ENCODE measurements at regions not wholly inside any gene's neighbourhood (a gene's known extent, or its start where the extent isn't known, plus 50 kb on each side); places are given as distances from the start of the nearest gene placed in this dataset.
"Not testable (repeated sequence)": the region's sequence is repeated elsewhere in the genome, so short reads cannot be mapped to it uniquely, and the experiment has no call there.

GRCh38 chr3:177909530-177909929 is 626.7 kb upstream of the KCNMB2 start:
- H3K4me1 ChIP-seq (ENCODE audit: control insufficient read depth in 1 of 2, extremely low read depth in 1 of 2, insufficient read depth in 2 of 2, low read length in 2 of 2); H3K4me1 Mint-ChIP-seq; H3K36me3 Mint-ChIP-seq; H3K27me3 Mint-ChIP-seq; DNase-seq; H3K9me3 ChIP-seq; H3K27ac ChIP-seq (ENCODE audit: low read length); H3K27ac Mint-ChIP-seq; H3K36me3 ChIP-seq (ENCODE audit: control insufficient read depth in 2 of 2, extremely low read depth in 1 of 2, insufficient read depth in 1 of 2, low read length in 1 of 2); H3K4me3 ChIP-seq (ENCODE audit: control insufficient read depth in 1 of 2, extremely low read depth in 1 of 2, low read length in 1 of 2); H3K9me3 Mint-ChIP-seq; H3K27me3 ChIP-seq (replicated peaks in 1 of 2; ENCODE audit: control insufficient read depth in 2 of 2, extremely low read depth in 1 of 2, insufficient read depth in 2 of 2, low read length in 1 of 2); POLR2A ChIA-PET; H3K4me3 Mint-ChIP-seq; CTCF ChIA-PET; ATAC-seq (replicated peaks in 1 of 4): not testable (repeated sequence)
- 100% methylated on average over 1 of the region's 6 CpGs for WGBS (ENCODE audit: insufficient coverage)

DNA sequence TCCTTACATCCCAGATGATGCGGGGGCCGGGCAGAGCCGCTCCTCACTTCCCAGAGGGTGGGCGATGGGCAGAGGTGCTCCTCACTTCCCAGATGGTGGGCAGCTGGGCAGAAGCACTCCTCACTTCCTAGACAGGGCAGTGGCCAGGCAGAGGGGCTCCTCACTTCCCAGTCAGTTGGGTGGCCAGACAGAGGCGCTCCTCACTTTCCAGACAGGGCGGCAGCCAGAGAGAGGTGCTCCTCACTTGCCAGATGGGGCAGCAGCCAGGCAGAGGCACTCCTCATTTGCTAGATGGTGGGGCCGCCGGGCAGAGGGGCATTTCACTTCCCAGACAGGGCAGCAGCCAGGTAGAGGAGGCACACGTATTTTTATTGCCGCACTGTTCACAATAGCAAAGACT is 622.0 kb upstream of the KCNMB2 start:
- ChIA-PET CTCF (no interaction called here), POLR2A (no interaction called here)
- H3K9me3 ChIP-seq, result no peaks in the 10 kb centered on the region
- H3K4me1 ChIP-seq (ENCODE audit: control insufficient read depth in 1 of 2, extremely low read depth in 1 of 2, insufficient read depth in 2 of 2, low read length in 2 of 2), result no peaks in the 10 kb centered on the region
- DNase-seq (no peak), ATAC-seq (replicated peaks in 1 of 4) (no peak)
- Mint-ChIP-seq H3K27me3 (no peaks in the 10 kb centered on the region), H3K4me1 (no peaks in the 10 kb centered on the region), H3K4me3 (no peak overlapping the region), H3K27ac (no peak overlapping the region), H3K9me3 (no peaks in the 10 kb centered on the region), H3K36me3 (no peaks in the 10 kb centered on the region)
- no peak overlapping the region for H3K4me3 ChIP-seq (ENCODE audit: control insufficient read depth in 1 of 2, extremely low read depth in 1 of 2, low read length in 1 of 2)
- no peak overlapping the region for H3K27ac ChIP-seq (ENCODE audit: low read length)
- no peaks in the 10 kb centered on the region for H3K27me3 ChIP-seq (replicated peaks in 1 of 2; ENCODE audit: control insufficient read depth in 2 of 2, extremely low read depth in 1 of 2, insufficient read depth in 2 of 2, low read length in 1 of 2)
- 100% methylated on average over 10 of the region's 10 CpGs for WGBS (ENCODE audit: insufficient coverage)
- H3K36me3 ChIP-seq (ENCODE audit: control insufficient read depth in 2 of 2, extremely low read depth in 1 of 2, insufficient read depth in 1 of 2, low read length in 1 of 2), result no peaks in the 10 kb centered on the region

- no peaks in the 10 kb centered on the region for H3K9me3 Mint-ChIP-seq
These were observed 619.8 kb upstream of the KCNMB2 start for GRCh38 chr3:177916461-177916860.

DNA sequence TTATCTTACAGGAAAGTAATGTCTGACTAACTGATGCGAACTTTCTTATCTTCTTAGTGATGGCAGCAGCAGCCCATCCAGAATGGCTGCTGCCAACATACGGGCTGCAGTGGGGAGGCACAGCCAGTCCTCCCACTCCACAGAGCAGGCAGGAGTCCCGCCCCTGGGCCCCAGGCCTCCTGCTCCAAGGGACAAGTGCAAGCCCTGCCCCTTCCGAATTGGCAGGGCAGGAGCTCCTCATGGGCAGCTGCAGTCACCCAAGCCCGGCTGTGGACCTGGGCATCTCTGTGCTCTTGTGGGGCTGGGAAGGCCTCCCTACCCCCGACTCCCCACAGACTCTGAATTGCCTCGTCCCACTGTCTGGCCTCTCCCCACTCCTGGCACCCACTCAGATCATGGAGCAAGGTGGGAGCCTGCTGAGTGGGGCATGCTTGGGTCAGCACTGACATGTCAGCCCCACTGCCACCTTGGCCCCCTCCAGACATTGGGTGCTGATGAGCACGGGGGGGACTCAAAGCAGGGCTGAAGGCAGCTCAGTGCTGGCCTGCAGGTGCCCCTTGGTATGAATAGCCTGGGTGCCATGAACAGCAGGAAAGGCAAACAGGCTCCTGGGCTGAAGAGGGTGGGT is 618.9 kb upstream of the KCNMB2 start:
- no peaks in the 10 kb centered on the region for H3K9me3 Mint-ChIP-seq
- DNase-seq (no peak), ATAC-seq (replicated peaks in 1 of 4) (no peak)

More at GRCh38 chr3:177916461-177916860, 619.8 kb upstream of the KCNMB2 start:
- Mint-ChIP-seq H3K4me1 (no peaks in the 10 kb centered on the region), H3K27me3 (no peaks in the 10 kb centered on the region), H3K36me3 (no peaks in the 10 kb centered on the region), H3K27ac (no peak overlapping the region), H3K4me3 (no peak overlapping the region)
- ATAC-seq (replicated peaks in 1 of 4), result no peak
- no peak overlapping the region for H3K4me3 ChIP-seq (ENCODE audit: control insufficient read depth in 1 of 2, extremely low read depth in 1 of 2, low read length in 1 of 2)
- H3K27me3 ChIP-seq (replicated peaks in 1 of 2; ENCODE audit: control insufficient read depth in 2 of 2, extremely low read depth in 1 of 2, insufficient read depth in 2 of 2, low read length in 1 of 2), result no peaks in the 10 kb centered on the region
- WGBS (ENCODE audit: insufficient coverage), result no CpG with 5 or more reads among the region's 1 CpG
- no peaks in the 10 kb centered on the region for H3K9me3 ChIP-seq
- H3K4me1 ChIP-seq (ENCODE audit: control insufficient read depth in 1 of 2, extremely low read depth in 1 of 2, insufficient read depth in 2 of 2, low read length in 2 of 2), result no peaks in the 10 kb centered on the region
- ChIA-PET CTCF (no interaction called here), POLR2A (no interaction called here)
- no peak overlapping the region for H3K27ac ChIP-seq (ENCODE audit: low read length)
- no peaks in the 10 kb centered on the region for H3K36me3 ChIP-seq (ENCODE audit: control insufficient read depth in 2 of 2, extremely low read depth in 1 of 2, insufficient read depth in 1 of 2, low read length in 1 of 2)
- DNase-seq, result no peak

GRCh38 chr3:177921153-177921552 is 615.1 kb upstream of the KCNMB2 start:
- Mint-ChIP-seq H3K4me3 (no peak overlapping the region), H3K36me3 (peaks cover 3% of the 10 kb centered on the region), H3K27ac (no peak overlapping the region), H3K4me1 (no peaks in the 10 kb centered on the region), H3K9me3 (peaks cover 0 to 4% (median 0%) of the 10 kb centered on the region in 3 donors), H3K27me3 (no peaks in the 10 kb centered on the region)
- Histone ChIP-seq H3K4me3 (ENCODE audit: control insufficient read depth in 1 of 2, extremely low read depth in 1 of 2, low read length in 1 of 2) (no peak overlapping the region), H3K4me1 (ENCODE audit: control insufficient read depth in 1 of 2, extremely low read depth in 1 of 2, insufficient read depth in 2 of 2, low read length in 2 of 2) (no peaks in the 10 kb centered on the region), H3K9me3 (no peaks in the 10 kb centered on the region), H3K36me3 (ENCODE audit: control insufficient read depth in 2 of 2, extremely low read depth in 1 of 2, insufficient read depth in 1 of 2, low read length in 1 of 2) (no peaks in the 10 kb centered on the region), H3K27ac (ENCODE audit: low read length) (no peak overlapping the region), H3K27me3 (replicated peaks in 1 of 2; ENCODE audit: control insufficient read depth in 2 of 2, extremely low read depth in 1 of 2, insufficient read depth in 2 of 2, low read length in 1 of 2) (no peaks in the 10 kb centered on the region)
- ATAC-seq (replicated peaks in 1 of 4) (no peak), DNase-seq (no peak)
- CTCF ChIA-PET, result no interaction called here
- no CpG with 5 or more reads among the region's 3 CpGs for WGBS (ENCODE audit: insufficient coverage)
- POLR2A ChIA-PET, result no interaction called here

More for the DNA sequence above, 618.9 kb upstream of the KCNMB2 start:
- Mint-ChIP-seq H3K4me1 (no peaks in the 10 kb centered on the region), H3K4me3 (no peak overlapping the region), H3K36me3 (no peaks in the 10 kb centered on the region), H3K27ac (no peak overlapping the region), H3K27me3 (no peaks in the 10 kb centered on the region)
- H3K4me1 ChIP-seq (ENCODE audit: control insufficient read depth in 1 of 2, extremely low read depth in 1 of 2, insufficient read depth in 2 of 2, low read length in 2 of 2), result no peaks in the 10 kb centered on the region
- no peaks in the 10 kb centered on the region for H3K36me3 ChIP-seq (ENCODE audit: control insufficient read depth in 2 of 2, extremely low read depth in 1 of 2, insufficient read depth in 1 of 2, low read length in 1 of 2)
- H3K27ac ChIP-seq (ENCODE audit: low read length), result no peak overlapping the region
- WGBS (ENCODE audit: insufficient coverage), result 95% methylated on average over 7 of the region's 8 CpGs
- H3K4me3 ChIP-seq (ENCODE audit: control insufficient read depth in 1 of 2, extremely low read depth in 1 of 2, low read length in 1 of 2), result no peak overlapping the region
- ChIA-PET CTCF (no interaction called here), POLR2A (no interaction called here)
- no peaks in the 10 kb centered on the region for H3K27me3 ChIP-seq (replicated peaks in 1 of 2; ENCODE audit: control insufficient read depth in 2 of 2, extremely low read depth in 1 of 2, insufficient read depth in 2 of 2, low read length in 1 of 2)
- no peaks in the 10 kb centered on the region for H3K9me3 ChIP-seq

GRCh38 chr3:177924261-177924660 is 612.0 kb upstream of the KCNMB2 start:
- Mint-ChIP-seq H3K36me3 (peaks cover 3% of the 10 kb centered on the region), H3K4me1 (peaks cover 4 to 6% (median 5%) of the 10 kb centered on the region in 3 donors), H3K4me3 (no peak overlapping the region), H3K27me3 (no peaks in the 10 kb centered on the region), H3K27ac (no peak overlapping the region), H3K9me3 (peaks cover 0 to 4% (median 0%) of the 10 kb centered on the region in 3 donors)
- ChIA-PET POLR2A (no interaction called here), CTCF (no interaction called here)
- Histone ChIP-seq H3K9me3 (no peaks in the 10 kb centered on the region), H3K27me3 (replicated peaks in 1 of 2; ENCODE audit: control insufficient read depth in 2 of 2, extremely low read depth in 1 of 2, insufficient read depth in 2 of 2, low read length in 1 of 2) (no peaks in the 10 kb centered on the region), H3K27ac (ENCODE audit: low read length) (no peak overlapping the region), H3K36me3 (ENCODE audit: control insufficient read depth in 2 of 2, extremely low read depth in 1 of 2, insufficient read depth in 1 of 2, low read length in 1 of 2) (no peaks in the 10 kb centered on the region), H3K4me1 (ENCODE audit: control insufficient read depth in 1 of 2, extremely low read depth in 1 of 2, insufficient read depth in 2 of 2, low read length in 2 of 2) (no peaks in the 10 kb centered on the region), H3K4me3 (ENCODE audit: control insufficient read depth in 1 of 2, extremely low read depth in 1 of 2, low read length in 1 of 2) (no peak overlapping the region)
- DNase-seq (no peak), ATAC-seq (replicated peaks in 1 of 4) (no peak)
- no CpG with 5 or more reads among the region's 2 CpGs for WGBS (ENCODE audit: insufficient coverage)
